K562 (cell line): ENCODE measurements at regions not wholly inside any gene's neighbourhood (a gene's known extent, or its start where the extent isn't known, plus 50 kb on each side); places are given as distances from the start of the nearest gene placed in this dataset.
"Not testable (repeated sequence)": the region's sequence is repeated elsewhere in the genome, so short reads cannot be mapped to it uniquely, and the experiment has no call there.

ENCODE experiments used
- CEBPB ChIP-seq: fragments of 450-650 bp; IDR thresholded peaks from 2 replicates; pipeline ENCODE4 v1.6.1; 2016; ENCODE audit warnings: missing genetic modification characterization, missing compliant biosample characterization
- RFX5 ChIP-seq: IDR thresholded peaks from 2 replicates; pipeline ENCODE4 v1.6.1; 2011; ENCODE audit warnings: low read depth, mild to moderate bottlenecking, improper control_type of control experiment, low read length
- RFX7 ChIP-seq: fragments of 250-450 bp; sonication (Bioruptor Pico); IDR thresholded peaks from 2 replicates; pipeline ENCODE4 v1.5.1; 2021; ENCODE audit warnings: mild to moderate bottlenecking
- SNAPC5 ChIP-seq: fragments of 250-450 bp; sonication (Bioruptor Pico); IDR thresholded peaks from 2 replicates; pipeline ENCODE4 v1.8.0; 2021; ENCODE audit warnings: moderate library complexity, mild to moderate bottlenecking, inconsistent platforms

GRCh38 chr3:20238199-20238598 is 52.2 kb upstream of the SGO1 start:
- TF ChIP-seq RFX5; SNAPC5 (CRISPR knock-in tag); RFX7; CEBPB: not testable (repeated sequence)
